ENCODE measurements at regions not wholly inside any gene's neighbourhood (a gene's known extent, or its start where the extent isn't known, plus 50 kb on each side); places are given as distances from the start of the nearest gene placed in this dataset.

- ChIA-PET CTCF (interaction anchor here (0.8 kb wide), 1 partner anchor 16 kb away, joined by 3 read pairs; no protein-coding TSS in a partner anchor), POLR2A (no interaction called here)
- no peak for TF ChIP-seq CTCF (IDR thresholded peaks at IDR 0.05; ENCODE audit: insufficient read depth, low read depth, low read length)
- no peaks in the 10 kb centered on the region for H3K36me3 ChIP-seq (ENCODE audit: control insufficient read depth, insufficient read depth, low read length)
- H3K4me3 ChIP-seq (ENCODE audit: low read depth, low read length), result no peak overlapping the region
- DNase-seq (ENCODE audit: low read depth), result no peak
- H3K27me3 ChIP-seq (ENCODE audit: control insufficient read depth, insufficient read depth, low read length), result 0 out of 2 replicates have a peak, but pooled peaks cover 1% of the 10 kb centered on the region
Observed at GRCh38 chr10:59126261-59126660, 50.2 kb upstream of the PHYHIPL start.

Measured in BJ (cell line).